ENCODE measurements at regions not wholly inside any gene's neighbourhood (a gene's known extent, or its start where the extent isn't known, plus 50 kb on each side); places are given as distances from the start of the nearest gene placed in this dataset.

GRCh38 chr2:128457006-128457604, 138.4 kb upstream of the HS6ST1 start:
- H3K9me2 ChIP-seq (replicated peaks; ENCODE audit: insufficient read depth, low read length): no peaks in the 10 kb centered on the region
- no peak overlapping the region for H3K4me3 ChIP-seq (ENCODE audit: low read length)
- no peaks in the 10 kb centered on the region for H4K20me1 ChIP-seq (ENCODE audit: insufficient read depth, low read depth, low read length)
- no peak overlapping the region for H3K9ac ChIP-seq (ENCODE audit: low read length)
- no peaks in the 10 kb centered on the region for H3K79me2 ChIP-seq (ENCODE audit: low read length)
- no peaks in the 10 kb centered on the region for H3K4me1 ChIP-seq (ENCODE audit: low read length)
- H3K36me3 ChIP-seq (ENCODE audit: insufficient read depth, low read length): no peaks in the 10 kb centered on the region
- no peak overlapping the region for H2AFZ ChIP-seq (ENCODE audit: low read length)
- no peaks in the 10 kb centered on the region for H3K9me3 ChIP-seq (ENCODE audit: low read length)
- H3K27ac ChIP-seq (ENCODE audit: low read length): no peak overlapping the region
- H3K27me3 ChIP-seq (ENCODE audit: low read length): no peaks in the 10 kb centered on the region
- H3K4me2 ChIP-seq (ENCODE audit: low read depth, low read length, poor library complexity, severe bottlenecking): no peak overlapping the region
- DNase-seq: no peak

GRCh38 chr2:128457716-128458115, 139.0 kb upstream of the HS6ST1 start:
- Histone ChIP-seq H3K9me2 (replicated peaks; ENCODE audit: insufficient read depth, low read length) (no peaks in the 10 kb centered on the region), H3K4me1 (ENCODE audit: low read length) (no peaks in the 10 kb centered on the region), H3K27ac (ENCODE audit: low read length) (no peak overlapping the region), H3K36me3 (ENCODE audit: insufficient read depth, low read length) (no peaks in the 10 kb centered on the region), H3K27me3 (ENCODE audit: low read length) (no peaks in the 10 kb centered on the region), H3K4me3 (ENCODE audit: low read length) (no peak overlapping the region), H3K9me3 (ENCODE audit: low read length) (no peaks in the 10 kb centered on the region), H3K4me2 (ENCODE audit: low read depth, low read length, poor library complexity, severe bottlenecking) (no peak overlapping the region), H4K20me1 (ENCODE audit: insufficient read depth, low read depth, low read length) (no peaks in the 10 kb centered on the region), H3K79me2 (ENCODE audit: low read length) (no peaks in the 10 kb centered on the region), H3K9ac (ENCODE audit: low read length) (no peak overlapping the region), H2AFZ (ENCODE audit: low read length) (no peak overlapping the region)
- no peak for DNase-seq

GRCh38 chr2:128458505-128458904, 139.8 kb upstream of the HS6ST1 start:
- Histone ChIP-seq H3K27me3 (ENCODE audit: low read length) (no peaks in the 10 kb centered on the region), H3K9me3 (ENCODE audit: low read length) (no peaks in the 10 kb centered on the region), H3K4me2 (ENCODE audit: low read depth, low read length, poor library complexity, severe bottlenecking) (no peak overlapping the region), H3K9me2 (replicated peaks; ENCODE audit: insufficient read depth, low read length) (no peaks in the 10 kb centered on the region), H2AFZ (ENCODE audit: low read length) (no peak overlapping the region), H3K27ac (ENCODE audit: low read length) (no peak overlapping the region), H3K4me1 (ENCODE audit: low read length) (no peaks in the 10 kb centered on the region), H4K20me1 (ENCODE audit: insufficient read depth, low read depth, low read length) (no peaks in the 10 kb centered on the region), H3K9ac (ENCODE audit: low read length) (no peak overlapping the region), H3K79me2 (ENCODE audit: low read length) (no peaks in the 10 kb centered on the region), H3K4me3 (ENCODE audit: low read length) (no peak overlapping the region), H3K36me3 (ENCODE audit: insufficient read depth, low read length) (no peaks in the 10 kb centered on the region)
- DNase-seq: no peak

DNA sequence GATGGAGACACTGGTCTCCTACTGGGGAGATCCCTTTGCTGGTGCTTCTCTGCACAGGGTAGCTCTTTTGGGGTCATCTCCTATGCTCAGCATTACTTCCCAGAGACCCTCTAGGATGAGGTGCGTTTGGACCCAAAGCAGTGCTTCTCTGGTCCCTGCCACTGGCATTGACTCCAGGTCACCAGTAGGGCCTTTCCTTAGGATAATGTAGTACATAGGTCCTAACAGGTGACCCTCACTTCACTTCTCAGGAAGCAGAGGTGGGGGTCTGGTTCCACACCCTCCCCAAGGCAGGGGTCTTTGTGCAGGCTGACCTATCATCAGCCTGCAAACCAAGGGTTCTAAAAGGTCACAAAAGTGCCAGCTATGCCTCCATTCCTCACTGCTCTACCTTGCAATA, 145.8 kb upstream of the HS6ST1 start:
- Histone ChIP-seq H3K4me1 (ENCODE audit: low read length) (no peaks in the 10 kb centered on the region), H3K79me2 (ENCODE audit: low read length) (no peaks in the 10 kb centered on the region), H3K9me2 (replicated peaks; ENCODE audit: insufficient read depth, low read length) (no peaks in the 10 kb centered on the region), H3K27me3 (ENCODE audit: low read length) (no peaks in the 10 kb centered on the region), H3K36me3 (ENCODE audit: insufficient read depth, low read length) (no peaks in the 10 kb centered on the region), H3K9me3 (ENCODE audit: low read length) (peaks cover 15% of the 10 kb centered on the region), H3K9ac (ENCODE audit: low read length) (no peak overlapping the region), H3K4me2 (ENCODE audit: low read depth, low read length, poor library complexity, severe bottlenecking) (no peak overlapping the region), H3K27ac (ENCODE audit: low read length) (no peak overlapping the region), H2AFZ (ENCODE audit: low read length) (no peak overlapping the region), H3K4me3 (ENCODE audit: low read length) (no peak overlapping the region), H4K20me1 (ENCODE audit: insufficient read depth, low read depth, low read length) (no peaks in the 10 kb centered on the region)
- no peak for DNase-seq

DNA sequence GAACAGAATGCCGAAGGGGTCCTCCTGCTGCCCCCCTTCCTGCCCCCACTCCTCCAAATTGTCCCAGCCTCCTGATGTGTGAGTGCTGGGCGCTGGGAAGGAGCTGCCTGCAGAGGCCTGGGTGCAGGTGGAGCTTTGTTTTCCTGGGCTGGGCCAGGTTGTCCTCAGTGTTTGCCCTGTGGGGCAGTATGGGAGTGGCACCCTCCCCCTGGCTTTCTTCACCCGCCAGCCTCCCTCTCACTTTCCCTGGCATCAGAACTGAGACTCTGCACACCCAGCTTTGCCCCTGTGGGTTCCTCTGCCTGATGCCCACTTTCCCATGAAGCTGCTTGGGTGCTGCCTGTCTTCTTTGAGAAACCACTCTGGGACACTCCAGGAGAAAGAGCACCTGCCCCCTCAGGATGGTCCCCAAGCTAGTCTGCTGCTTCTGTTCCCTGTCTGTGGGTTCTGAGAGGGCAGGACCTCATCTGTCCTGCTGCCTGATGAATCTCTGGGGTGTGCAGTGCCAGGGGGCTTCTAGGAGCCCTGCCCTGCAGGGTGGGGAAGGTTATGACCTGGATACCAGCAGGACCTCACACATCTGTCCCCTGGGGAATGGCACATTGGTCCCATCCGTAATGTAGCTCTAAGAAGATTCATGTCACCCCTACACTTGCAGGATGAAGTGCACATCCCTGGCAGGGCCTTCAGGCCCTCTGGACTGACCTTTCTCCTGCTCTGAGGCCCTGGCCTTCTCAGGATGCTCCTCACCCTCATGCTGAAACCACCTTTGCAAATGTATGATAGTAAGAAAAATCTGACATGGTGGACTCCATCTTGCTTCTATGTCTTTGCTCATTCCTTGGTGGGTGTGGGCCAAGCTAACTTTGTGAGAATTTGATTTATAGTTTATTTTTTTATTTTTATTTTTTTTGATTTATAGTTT, 146.8 kb upstream of the HS6ST1 start:
- H3K79me2 ChIP-seq (ENCODE audit: low read length): no peaks in the 10 kb centered on the region
- no peak overlapping the region for H3K4me3 ChIP-seq (ENCODE audit: low read length)
- no peaks in the 10 kb centered on the region for H3K27me3 ChIP-seq (ENCODE audit: low read length)
- H3K27ac ChIP-seq (ENCODE audit: low read length): no peak overlapping the region
- H3K4me1 ChIP-seq (ENCODE audit: low read length): no peaks in the 10 kb centered on the region
- no peak for DNase-seq
- no peak overlapping the region for H3K9ac ChIP-seq (ENCODE audit: low read length)
- H4K20me1 ChIP-seq (ENCODE audit: insufficient read depth, low read depth, low read length): no peaks in the 10 kb centered on the region
- no peak overlapping the region for H3K4me2 ChIP-seq (ENCODE audit: low read depth, low read length, poor library complexity, severe bottlenecking)
- H3K36me3 ChIP-seq (ENCODE audit: insufficient read depth, low read length): no peaks in the 10 kb centered on the region
- H3K9me2 ChIP-seq (replicated peaks; ENCODE audit: insufficient read depth, low read length): no peaks in the 10 kb centered on the region
- H2AFZ ChIP-seq (ENCODE audit: low read length): no peak overlapping the region
- H3K9me3 ChIP-seq (ENCODE audit: low read length): peaks cover 24% of the 10 kb centered on the region

DNA sequence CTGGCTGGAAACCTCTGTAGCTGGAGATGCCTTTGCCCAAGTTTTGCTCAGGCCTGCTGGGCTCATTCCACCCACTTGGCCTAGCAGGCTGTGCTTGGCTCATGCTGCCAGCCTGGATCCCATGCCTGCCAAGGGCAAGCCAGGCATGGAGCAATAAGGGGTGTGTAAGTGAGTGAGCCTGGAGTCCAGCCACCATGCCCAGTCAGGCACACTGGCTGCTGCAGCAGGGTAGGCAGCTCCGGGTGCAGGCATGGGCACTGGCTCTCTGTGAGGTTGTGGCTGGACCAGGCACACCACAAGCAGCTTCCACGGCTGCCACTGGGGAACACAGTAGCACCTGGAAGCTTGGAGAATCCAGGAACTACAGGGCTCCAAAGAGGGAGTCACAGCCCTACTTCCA, 147.7 kb upstream of the HS6ST1 start:
- H3K27ac ChIP-seq (ENCODE audit: low read length): no peak overlapping the region
- H3K36me3 ChIP-seq (ENCODE audit: insufficient read depth, low read length): no peaks in the 10 kb centered on the region
- peaks cover 27% of the 10 kb centered on the region for H3K9me3 ChIP-seq (ENCODE audit: low read length)
- no peak overlapping the region for H3K9ac ChIP-seq (ENCODE audit: low read length)
- no peaks in the 10 kb centered on the region for H3K79me2 ChIP-seq (ENCODE audit: low read length)
- no peaks in the 10 kb centered on the region for H4K20me1 ChIP-seq (ENCODE audit: insufficient read depth, low read depth, low read length)
- no peak overlapping the region for H3K4me2 ChIP-seq (ENCODE audit: low read depth, low read length, poor library complexity, severe bottlenecking)
- no peaks in the 10 kb centered on the region for H3K9me2 ChIP-seq (replicated peaks; ENCODE audit: insufficient read depth, low read length)
- DNase-seq: no peak
- H3K4me3 ChIP-seq (ENCODE audit: low read length): no peak overlapping the region
- H2AFZ ChIP-seq (ENCODE audit: low read length): no peak overlapping the region
- no peaks in the 10 kb centered on the region for H3K27me3 ChIP-seq (ENCODE audit: low read length)
- no peaks in the 10 kb centered on the region for H3K4me1 ChIP-seq (ENCODE audit: low read length)

- Histone ChIP-seq H3K36me3 (ENCODE audit: insufficient read depth, low read length) (no peaks in the 10 kb centered on the region), H3K9me3 (ENCODE audit: low read length) (peaks cover 27% of the 10 kb centered on the region), H3K79me2 (ENCODE audit: low read length) (no peaks in the 10 kb centered on the region), H4K20me1 (ENCODE audit: insufficient read depth, low read depth, low read length) (no peaks in the 10 kb centered on the region), H3K27me3 (ENCODE audit: low read length) (no peaks in the 10 kb centered on the region), H3K4me2 (ENCODE audit: low read depth, low read length, poor library complexity, severe bottlenecking) (no peak overlapping the region), H2AFZ (ENCODE audit: low read length) (no peak overlapping the region), H3K4me3 (ENCODE audit: low read length) (no peak overlapping the region), H3K9me2 (replicated peaks; ENCODE audit: insufficient read depth, low read length) (no peaks in the 10 kb centered on the region), H3K4me1 (ENCODE audit: low read length) (no peaks in the 10 kb centered on the region), H3K27ac (ENCODE audit: low read length) (no peak overlapping the region), H3K9ac (ENCODE audit: low read length) (no peak overlapping the region)
- DNase-seq: no peak
Observed at GRCh38 chr2:128466776-128467175, 148.1 kb upstream of the HS6ST1 start.

DNA sequence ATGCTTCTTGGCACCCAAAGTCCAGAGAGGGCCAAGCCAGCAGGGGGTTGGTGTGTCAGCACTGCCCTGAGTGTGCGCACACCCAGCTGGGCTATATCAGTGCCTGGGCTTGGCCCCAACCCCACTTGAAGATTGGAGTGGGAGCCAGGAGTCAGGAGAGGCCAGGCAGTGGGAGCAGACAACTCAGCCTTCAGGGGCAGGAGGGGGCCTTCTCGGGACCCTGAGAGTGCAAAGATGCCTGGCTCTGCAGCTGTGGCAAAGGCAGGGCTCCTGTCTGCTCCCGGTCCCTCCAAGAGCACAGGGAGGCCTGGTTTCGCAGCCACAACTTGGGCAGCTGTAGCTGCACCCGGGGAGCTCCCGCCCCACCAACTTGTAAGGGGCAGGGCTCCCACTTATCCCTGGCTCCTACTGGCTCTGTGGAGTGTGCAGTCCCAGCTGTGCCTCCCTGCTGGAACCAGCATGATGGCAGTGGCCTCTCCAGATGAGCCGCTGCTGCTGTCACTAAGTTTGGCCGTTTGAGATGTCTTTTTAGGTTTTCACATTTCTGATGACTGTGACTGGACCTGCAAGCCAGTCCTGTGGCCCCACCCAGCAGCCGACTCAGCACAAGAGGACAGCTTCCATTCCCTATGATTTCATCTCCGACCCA, 148.8 kb upstream of the HS6ST1 start:
- H3K36me3 ChIP-seq (ENCODE audit: insufficient read depth, low read length): no peaks in the 10 kb centered on the region
- no peak for DNase-seq
- no peak overlapping the region for H3K27ac ChIP-seq (ENCODE audit: low read length)
- no peak overlapping the region for H3K9ac ChIP-seq (ENCODE audit: low read length)
- no peaks in the 10 kb centered on the region for H3K9me2 ChIP-seq (replicated peaks; ENCODE audit: insufficient read depth, low read length)
- H3K4me3 ChIP-seq (ENCODE audit: low read length): no peak overlapping the region
- no peaks in the 10 kb centered on the region for H3K79me2 ChIP-seq (ENCODE audit: low read length)
- H3K4me2 ChIP-seq (ENCODE audit: low read depth, low read length, poor library complexity, severe bottlenecking): no peak overlapping the region
- peaks cover 27% of the 10 kb centered on the region for H3K9me3 ChIP-seq (ENCODE audit: low read length)
- no peaks in the 10 kb centered on the region for H3K4me1 ChIP-seq (ENCODE audit: low read length)
- H3K27me3 ChIP-seq (ENCODE audit: low read length): no peaks in the 10 kb centered on the region
- no peak overlapping the region for H2AFZ ChIP-seq (ENCODE audit: low read length)
- H4K20me1 ChIP-seq (ENCODE audit: insufficient read depth, low read depth, low read length): no peaks in the 10 kb centered on the region
